ENCODE measurements at regions not wholly inside any gene's neighbourhood (a gene's known extent, or its start where the extent isn't known, plus 50 kb on each side); places are given as distances from the start of the nearest gene placed in this dataset.

- 66 to 80% methylated on average over 4 of the region's 4 CpGs for WGBS, 2 donors (ENCODE audit: low coverage in 1 of 2)
- no peak for DNase-seq
- Histone ChIP-seq H3K27me3 (no peaks in the 10 kb centered on the region), H3K27ac (no peak overlapping the region), H3K4me3 (no peak overlapping the region), H3K4me1 (no peaks in the 10 kb centered on the region), H3K36me3 (no peaks in the 10 kb centered on the region), H3K9me3 (no peaks in the 10 kb centered on the region)
- in situ Hi-C loops (cut with MboI; ENCODE audit: low pct_ligation_motif_present in 1 of 4, low pct_unique_long_range_greater_than_20kb in 1 of 4, low sequenced_read_pairs in 3 of 4) = no loop called here
- intact Hi-C loops (cut with DNase I; ENCODE audit: low total_unique reads) = no loop called here
- TF ChIP-seq POLR2AphosphoS5 (IDR thresholded peaks at IDR 0.05) (no peak), EP300 (IDR thresholded peaks at IDR 0.05; ENCODE audit: low read depth) (no peak), POLR2A (IDR thresholded peaks at IDR 0.05) (no peak), CTCF (IDR thresholded peaks at IDR 0.05) (no peak)
These were observed 265.9 kb downstream of the COL12A1 start for GRCh38 chr6:74939721-74940620.

- intact Hi-C loops (cut with DNase I; ENCODE audit: low total_unique reads) = no loop called here
- in situ Hi-C loops (cut with MboI; ENCODE audit: low pct_ligation_motif_present in 1 of 4, low pct_unique_long_range_greater_than_20kb in 1 of 4, low sequenced_read_pairs in 3 of 4) = no loop called here
- DNase-seq = no peak
- Histone ChIP-seq H3K36me3 (no peaks in the 10 kb centered on the region), H3K27me3 (no peaks in the 10 kb centered on the region), H3K4me1 (no peaks in the 10 kb centered on the region), H3K9me3 (no peaks in the 10 kb centered on the region), H3K4me3 (no peak overlapping the region), H3K27ac (no peak overlapping the region)
- no peak for TF ChIP-seq POLR2A (IDR thresholded peaks at IDR 0.05)
- WGBS, 2 donors (ENCODE audit: low coverage in 1 of 2) = 67 to 71% methylated on average over 2 of the region's 2 CpGs
These were observed 266.6 kb downstream of the COL12A1 start for GRCh38 chr6:74939151-74939708.

GRCh38 chr6:74937936-74938335, 267.9 kb downstream of the COL12A1 start:
- in situ Hi-C loops (cut with MboI; ENCODE audit: low pct_ligation_motif_present in 1 of 4, low pct_unique_long_range_greater_than_20kb in 1 of 4, low sequenced_read_pairs in 3 of 4) (no loop called here), intact Hi-C loops (cut with DNase I; ENCODE audit: low total_unique reads) (no loop called here)
- Histone ChIP-seq H3K4me1 (no peaks in the 10 kb centered on the region), H3K27me3 (no peaks in the 10 kb centered on the region), H3K36me3 (no peaks in the 10 kb centered on the region), H3K9me3 (no peaks in the 10 kb centered on the region), H3K27ac (no peak overlapping the region), H3K4me3 (no peak overlapping the region)
- TF ChIP-seq EP300 (IDR thresholded peaks at IDR 0.05; ENCODE audit: low read depth) (no peak), POLR2A (IDR thresholded peaks at IDR 0.05) (no peak), CTCF (IDR thresholded peaks at IDR 0.05) (no peak), POLR2AphosphoS5 (IDR thresholded peaks at IDR 0.05) (no peak)
- no peak for DNase-seq

- DNase-seq = no peak
- no peaks in the 10 kb centered on the region for H3K27me3 ChIP-seq
- H3K27ac ChIP-seq = no peak overlapping the region
- WGBS, 2 donors (ENCODE audit: low coverage in 1 of 2) = 44 to 75% methylated on average over 1 of the region's 1 CpG
- TF ChIP-seq POLR2A (IDR thresholded peaks at IDR 0.05) (no peak), CTCF (IDR thresholded peaks at IDR 0.05) (no peak), EP300 (IDR thresholded peaks at IDR 0.05; ENCODE audit: low read depth) (no peak), POLR2AphosphoS5 (IDR thresholded peaks at IDR 0.05) (no peak)
- no peak overlapping the region for H3K4me3 ChIP-seq
- in situ Hi-C loops (cut with MboI; ENCODE audit: low pct_ligation_motif_present in 1 of 4, low pct_unique_long_range_greater_than_20kb in 1 of 4, low sequenced_read_pairs in 3 of 4) (no loop called here), intact Hi-C loops (cut with DNase I; ENCODE audit: low total_unique reads) (no loop called here)
- no peaks in the 10 kb centered on the region for H3K9me3 ChIP-seq
- no peaks in the 10 kb centered on the region for H3K4me1 ChIP-seq
- H3K36me3 ChIP-seq = no peaks in the 10 kb centered on the region
These were observed 269.0 kb downstream of the COL12A1 start for GRCh38 chr6:74936886-74937285.

Measured in transverse colon (tissue), 4 donors.